ENCODE measurements at regions not wholly inside any gene's neighbourhood (a gene's known extent, or its start where the extent isn't known, plus 50 kb on each side); places are given as distances from the start of the nearest gene placed in this dataset.
"Not testable (repeated sequence)": the region's sequence is repeated elsewhere in the genome, so short reads cannot be mapped to it uniquely, and the experiment has no call there.

DNA sequence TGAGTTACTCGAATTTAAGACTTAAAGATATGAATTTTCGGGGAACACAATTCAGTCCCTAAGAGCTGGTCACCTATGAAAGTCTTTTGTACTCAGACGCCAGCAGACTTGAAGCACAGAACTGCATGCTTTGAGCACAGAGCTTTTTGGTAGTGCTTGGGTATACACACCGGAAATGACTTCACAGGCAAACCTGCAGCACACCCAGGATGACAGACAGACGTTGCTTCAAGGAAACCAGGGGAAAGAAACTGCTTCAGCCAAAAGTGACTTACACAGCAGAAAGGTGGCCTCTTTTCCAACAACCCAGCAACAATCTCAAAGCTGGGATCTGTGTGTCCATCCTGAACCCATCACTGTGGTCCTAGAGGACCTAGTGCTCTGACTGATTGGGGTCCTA, 975.1 kb downstream of the AACS start:
- no peak for FAIRE-seq

GRCh38 chr12:126042286-126042685, 977.1 kb downstream of the AACS start:
- no peaks in the 10 kb centered on the region for H3K27me3 ChIP-seq (ENCODE audit: control insufficient read depth, insufficient read depth, low read length)
- no peaks in the 10 kb centered on the region for H3K36me3 ChIP-seq (ENCODE audit: control insufficient read depth in 2 of 3, insufficient read depth in 3 of 3, low read length in 3 of 3)
- H3K27ac ChIP-seq (ENCODE audit: low read depth in 2 of 2, low read length in 2 of 2), result no peak overlapping the region
- intact Hi-C loops (cut with DNase I), result no loop called here
- FAIRE-seq (no peak), DNase-seq (no peak)
- no peak overlapping the region for H3K9ac ChIP-seq (ENCODE audit: low read length in 3 of 3)
- no peaks in the 10 kb centered on the region for H3K4me1 ChIP-seq (ENCODE audit: control insufficient read depth in 2 of 3, insufficient read depth in 2 of 3, low read depth in 1 of 3, low read length in 3 of 3)
- H3K9me3 ChIP-seq (ENCODE audit: control insufficient read depth in 2 of 3, insufficient read depth in 1 of 3, low read length in 3 of 3), result peaks cover 0 to 10% (median 0%) of the 10 kb centered on the region in 3 donors
- no peak overlapping the region for H3K4me3 ChIP-seq (ENCODE audit: low read length in 3 of 3)
- TF ChIP-seq CTCF (IDR thresholded peaks at IDR 0.05; ENCODE audit: borderline replicate concordance, extremely low read depth, insufficient read depth), result no peak

More for the DNA sequence above, 975.1 kb downstream of the AACS start:
- Histone ChIP-seq H3K36me3 (ENCODE audit: control insufficient read depth in 2 of 3, insufficient read depth in 3 of 3, low read length in 3 of 3) (no peaks in the 10 kb centered on the region), H3K4me1 (ENCODE audit: control insufficient read depth in 2 of 3, insufficient read depth in 2 of 3, low read depth in 1 of 3, low read length in 3 of 3) (no peaks in the 10 kb centered on the region), H3K4me3 (ENCODE audit: low read length in 3 of 3) (no peak overlapping the region), H3K9me3 (ENCODE audit: control insufficient read depth in 2 of 3, insufficient read depth in 1 of 3, low read length in 3 of 3) (peaks cover 0 to 10% (median 0%) of the 10 kb centered on the region in 3 donors), H3K27ac (ENCODE audit: low read depth in 2 of 2, low read length in 2 of 2) (no peak overlapping the region), H3K9ac (ENCODE audit: low read length in 3 of 3) (no peak overlapping the region), H3K27me3 (ENCODE audit: control insufficient read depth, insufficient read depth, low read length) (no peaks in the 10 kb centered on the region)
- intact Hi-C loops (cut with DNase I), result no loop called here
- DNase-seq, result no peak
- no peak for TF ChIP-seq CTCF (IDR thresholded peaks at IDR 0.05; ENCODE audit: borderline replicate concordance, extremely low read depth, insufficient read depth)

- intact Hi-C loops (cut with DNase I); DNase-seq; H3K9me3 ChIP-seq (ENCODE audit: control insufficient read depth in 2 of 3, insufficient read depth in 1 of 3, low read length in 3 of 3); H3K36me3 ChIP-seq (ENCODE audit: control insufficient read depth in 2 of 3, insufficient read depth in 3 of 3, low read length in 3 of 3); H3K4me1 ChIP-seq (ENCODE audit: control insufficient read depth in 2 of 3, insufficient read depth in 2 of 3, low read depth in 1 of 3, low read length in 3 of 3); FAIRE-seq; H3K27me3 ChIP-seq (ENCODE audit: control insufficient read depth, insufficient read depth, low read length); H3K4me3 ChIP-seq (ENCODE audit: low read length in 3 of 3); H3K9ac ChIP-seq (ENCODE audit: low read length in 3 of 3): not testable (repeated sequence)
- H3K27ac ChIP-seq (ENCODE audit: low read depth in 2 of 2, low read length in 2 of 2), result peak overlapping the region in 1 of 2 donors; percentile 14
Observed at GRCh38 chr12:126049501-126049900, 984.3 kb downstream of the AACS start.

- H3K36me3 ChIP-seq (ENCODE audit: control insufficient read depth in 2 of 3, insufficient read depth in 3 of 3, low read length in 3 of 3), result no peaks in the 10 kb centered on the region
- no peak overlapping the region for H3K4me3 ChIP-seq (ENCODE audit: low read length in 3 of 3)
- no peaks in the 10 kb centered on the region for H3K4me1 ChIP-seq (ENCODE audit: control insufficient read depth in 2 of 3, insufficient read depth in 2 of 3, low read depth in 1 of 3, low read length in 3 of 3)
- no peak overlapping the region for H3K27ac ChIP-seq (ENCODE audit: low read depth in 2 of 2, low read length in 2 of 2)
- H3K9ac ChIP-seq (ENCODE audit: low read length in 3 of 3), result no peak overlapping the region
- H3K9me3 ChIP-seq (ENCODE audit: control insufficient read depth in 2 of 3, insufficient read depth in 1 of 3, low read length in 3 of 3), result no peaks in the 10 kb centered on the region
- FAIRE-seq, result no peak
- TF ChIP-seq CTCF (IDR thresholded peaks at IDR 0.05; ENCODE audit: borderline replicate concordance, extremely low read depth, insufficient read depth), result no peak
- intact Hi-C loops (cut with DNase I), result no loop called here
- H3K27me3 ChIP-seq (ENCODE audit: control insufficient read depth, insufficient read depth, low read length), result no peaks in the 10 kb centered on the region
- no peak for DNase-seq
Observed at GRCh38 chr12:126051611-126052107, 986.4 kb downstream of the AACS start.
